NT2/D1 (cell line): ENCODE measurements at regions not wholly inside any gene's neighbourhood (a gene's known extent, or its start where the extent isn't known, plus 50 kb on each side); places are given as distances from the start of the nearest gene placed in this dataset.

Experiments
- DNase-seq: peaks from one replicate; pipeline ENCODE4 v3.0.0-alpha.2; 2011; ENCODE audit warnings: low read depth, low spot score
- H3K27me3 ChIP-seq: 2 replicates; pipeline ENCODE4 v1.6.0; 2011; ENCODE audit warnings: mild to moderate bottlenecking; ENCODE audit not compliant: insufficient read length, insufficient read depth
- H3K36me3 ChIP-seq: 2 replicates; pipeline ENCODE4 v1.6.1; 2011; ENCODE audit warnings: mild to moderate bottlenecking, low read length, mixed read lengths; ENCODE audit not compliant: insufficient read depth, insufficient read length
- H3K4me1 ChIP-seq: 2 replicates; pipeline ENCODE4 v1.5.1; 2011; ENCODE audit not compliant: insufficient read depth, insufficient read length
- H3K4me3 ChIP-seq: 2 replicates; pipeline ENCODE4 v1.5.1; 2011; ENCODE audit warnings: low read depth; ENCODE audit not compliant: insufficient read length
- H3K9ac ChIP-seq: 2 replicates; pipeline ENCODE4 v1.6.0; 2011; ENCODE audit warnings: low read depth; ENCODE audit not compliant: insufficient read length
- H3K9me3 ChIP-seq: 2 replicates; pipeline ENCODE4 v1.5.1; 2011; ENCODE audit warnings: mild to moderate bottlenecking, low read length; ENCODE audit not compliant: insufficient read depth
- SUZ12 ChIP-seq: IDR thresholded peaks from 2 replicates; pipeline ENCODE4 v1.6.1; 2011; ENCODE audit not compliant: insufficient read length, insufficient read depth; ENCODE audit errors: extremely low read depth
- YY1 ChIP-seq: IDR thresholded peaks from 2 replicates; pipeline ENCODE4 v1.6.1; 2011; ENCODE audit not compliant: insufficient read length, insufficient read depth
- ZNF274 ChIP-seq: IDR thresholded peaks from 2 replicates; pipeline ENCODE4 v1.6.1; 2011; ENCODE audit warnings: mild to moderate bottlenecking, low read depth, low read length

DNA sequence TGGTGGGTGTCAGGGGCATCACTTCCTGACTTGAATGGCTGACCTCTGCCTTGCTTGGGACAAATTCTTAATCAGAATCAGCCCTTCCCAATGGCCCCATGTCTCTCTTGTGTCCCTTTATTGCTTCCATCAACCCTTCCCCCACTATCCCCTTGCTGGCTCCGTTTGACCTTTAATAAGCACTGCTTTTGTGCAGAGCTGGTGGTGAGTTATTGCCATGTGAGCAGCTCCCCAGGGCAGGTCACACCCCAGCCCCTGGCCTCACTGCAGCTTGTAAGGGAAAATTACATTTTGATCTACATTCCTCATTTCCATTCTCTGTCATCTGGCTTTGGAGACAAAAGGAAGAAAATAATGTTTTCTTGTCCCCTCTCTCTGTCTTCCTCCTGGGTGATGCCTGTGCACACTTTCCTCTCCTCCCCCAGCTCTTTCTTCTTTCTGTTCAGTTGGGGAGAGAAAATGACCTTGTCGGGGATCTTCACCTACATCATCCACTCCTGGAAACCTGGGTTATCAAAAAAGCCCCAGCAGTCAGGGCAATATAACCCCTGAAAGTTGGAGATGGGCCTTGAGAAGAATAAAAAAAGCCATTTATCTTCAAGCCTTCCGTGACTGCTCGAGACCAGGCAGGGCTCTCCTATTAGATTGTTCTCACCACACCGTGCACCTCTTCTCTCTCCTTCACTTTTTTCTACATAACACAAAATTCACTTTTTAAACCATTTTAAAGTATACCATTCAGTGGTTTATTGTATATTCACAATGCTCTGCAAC is 100.4 kb upstream of the SRRM4 start:
- no peak for TF ChIP-seq YY1
- TF ChIP-seq SUZ12: no peak
- no peak for TF ChIP-seq ZNF274
- DNase-seq: no peak
- no peaks in the 10 kb centered on the region for H3K9me3 ChIP-seq

DNA sequence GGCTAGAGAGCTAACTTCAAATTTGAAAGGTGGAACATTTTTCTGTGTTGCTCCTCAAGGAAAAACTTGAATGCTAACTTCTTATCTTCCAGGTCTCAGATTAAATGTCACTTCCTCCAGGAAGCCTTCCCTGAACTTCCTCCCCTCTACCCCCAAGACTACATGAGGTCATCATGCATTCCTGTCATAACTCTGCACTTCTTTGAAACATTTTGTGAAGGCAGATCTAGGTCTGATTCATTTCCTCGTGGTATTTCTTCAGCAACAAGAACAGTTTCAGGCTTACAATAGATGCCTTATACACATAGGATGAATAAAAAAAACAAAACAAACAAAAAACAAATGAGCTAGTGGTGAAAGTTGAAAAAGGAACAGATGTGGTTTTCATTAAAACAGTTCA is 97.1 kb upstream of the SRRM4 start:
- DNase-seq: no peak
- H3K4me3 ChIP-seq: no peak overlapping the region
- H3K9ac ChIP-seq: no peak overlapping the region
- TF ChIP-seq ZNF274 (no peak), YY1 (no peak), SUZ12 (no peak)
- no peaks in the 10 kb centered on the region for H3K36me3 ChIP-seq
- H3K27me3 ChIP-seq: no peaks in the 10 kb centered on the region
- H3K4me1 ChIP-seq: no peaks in the 10 kb centered on the region
- H3K9me3 ChIP-seq: no peaks in the 10 kb centered on the region

More for the DNA sequence above, 100.4 kb upstream of the SRRM4 start:
- Histone ChIP-seq H3K9ac (no peak overlapping the region), H3K4me1 (peaks cover 5% of the 10 kb centered on the region), H3K36me3 (no peaks in the 10 kb centered on the region), H3K4me3 (no peak overlapping the region), H3K27me3 (no peaks in the 10 kb centered on the region)

DNA sequence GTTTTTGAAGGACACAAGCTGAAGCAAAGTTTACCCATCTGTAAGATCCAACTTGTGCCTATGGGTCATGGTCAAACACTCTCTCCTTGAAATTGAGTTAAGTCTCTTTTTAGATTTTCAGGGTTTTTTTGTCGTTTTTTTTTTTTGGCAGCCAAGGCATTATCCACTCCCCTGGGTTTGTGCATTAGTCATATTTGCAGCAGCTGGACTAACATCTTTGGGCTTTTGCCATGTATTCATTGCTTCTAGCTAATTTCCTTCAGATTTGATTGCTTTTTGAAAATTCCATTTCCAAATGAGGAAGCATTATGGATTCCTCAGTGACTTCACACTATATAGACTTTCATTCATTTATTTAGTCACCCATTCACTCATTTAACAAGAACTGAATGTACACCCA is 80.3 kb upstream of the SRRM4 start:
- no peak for DNase-seq
- Histone ChIP-seq H3K36me3 (no peaks in the 10 kb centered on the region), H3K4me3 (no peak overlapping the region), H3K4me1 (no peaks in the 10 kb centered on the region), H3K9ac (no peak overlapping the region), H3K27me3 (no peaks in the 10 kb centered on the region), H3K9me3 (no peaks in the 10 kb centered on the region)
- no peak for TF ChIP-seq ZNF274
- TF ChIP-seq YY1: no peak
- no peak for TF ChIP-seq SUZ12

DNA sequence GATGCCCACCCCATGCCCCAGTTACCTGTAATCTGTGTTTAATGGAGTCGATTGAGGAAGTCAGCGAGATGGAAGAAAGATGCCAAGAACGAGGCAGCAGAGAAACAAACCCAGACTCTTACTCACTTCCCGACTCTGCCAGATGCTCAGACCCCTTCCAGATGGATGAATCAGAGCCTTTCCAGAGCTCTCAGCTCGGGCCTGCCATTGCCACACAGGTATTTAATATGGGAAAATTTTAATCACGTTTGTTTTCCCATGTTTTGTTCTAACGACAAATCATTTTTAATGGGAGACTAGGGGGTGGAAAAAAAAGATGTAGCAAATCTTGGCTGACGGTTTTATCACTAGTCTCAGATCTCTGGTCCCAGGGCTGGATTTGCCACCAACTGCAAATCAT is 72.5 kb upstream of the SRRM4 start:
- Histone ChIP-seq H3K9ac (no peak overlapping the region), H3K27me3 (peaks cover 4% of the 10 kb centered on the region), H3K9me3 (no peaks in the 10 kb centered on the region), H3K4me1 (no peaks in the 10 kb centered on the region), H3K4me3 (no peak overlapping the region), H3K36me3 (no peaks in the 10 kb centered on the region)
- no peak for DNase-seq
- TF ChIP-seq YY1 (no peak), ZNF274 (no peak), SUZ12 (no peak)

DNA sequence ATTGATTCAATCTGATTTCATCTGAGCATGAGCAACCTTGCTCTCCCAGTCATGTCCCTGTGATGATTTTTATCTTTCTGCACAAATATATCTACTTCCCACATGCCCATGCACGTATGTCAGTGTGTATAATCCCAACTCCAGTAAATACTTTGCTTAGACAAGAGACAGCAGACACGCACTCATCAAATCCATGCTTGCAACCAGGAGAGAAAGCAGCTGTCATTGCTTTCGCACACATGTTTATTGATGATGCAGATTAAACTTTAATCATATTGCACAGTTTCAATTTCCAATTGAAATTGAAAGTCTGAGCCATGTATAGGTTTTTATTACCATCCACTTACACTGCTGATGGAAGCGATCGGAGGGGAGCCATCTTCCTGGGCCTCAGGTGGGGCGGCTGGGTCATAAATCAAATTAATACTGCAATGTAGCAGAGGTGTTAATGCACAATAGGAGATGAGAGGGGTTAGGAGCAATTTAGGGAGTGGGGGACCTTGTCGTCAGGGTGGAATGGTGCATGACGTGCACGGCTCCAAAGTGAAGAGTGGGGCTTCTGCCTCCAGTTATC is 68.6 kb upstream of the SRRM4 start:
- Histone ChIP-seq H3K9ac (no peak overlapping the region), H3K36me3 (no peaks in the 10 kb centered on the region), H3K9me3 (no peaks in the 10 kb centered on the region), H3K4me3 (no peak overlapping the region), H3K27me3 (peaks cover 4% of the 10 kb centered on the region), H3K4me1 (no peaks in the 10 kb centered on the region)
- TF ChIP-seq ZNF274 (no peak), SUZ12 (no peak), YY1 (no peak)
- no peak for DNase-seq

DNA sequence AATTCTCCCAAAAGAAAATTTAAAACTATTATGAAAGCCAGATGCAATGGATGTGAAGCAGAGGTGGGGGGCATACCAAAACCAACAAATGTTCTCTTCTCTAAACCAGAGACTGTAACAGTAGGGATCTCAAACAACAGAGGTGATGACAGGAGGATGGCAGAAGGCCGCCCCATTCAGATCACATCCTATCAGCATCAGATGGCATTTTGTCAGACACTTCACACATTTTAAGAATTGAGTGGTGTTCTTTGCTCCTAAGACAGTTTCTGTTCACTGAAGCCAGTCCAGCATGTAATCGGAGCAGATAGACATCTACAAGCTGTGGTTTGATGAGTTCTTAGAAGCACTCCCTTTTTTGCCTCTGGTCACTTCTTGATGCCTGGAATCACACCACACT is 59.6 kb upstream of the SRRM4 start:
- H3K4me1 ChIP-seq: no peaks in the 10 kb centered on the region
- TF ChIP-seq YY1: no peak
- no peak for TF ChIP-seq ZNF274
- TF ChIP-seq SUZ12: no peak
- H3K9ac ChIP-seq: no peak overlapping the region
- no peaks in the 10 kb centered on the region for H3K36me3 ChIP-seq
- H3K4me3 ChIP-seq: no peak overlapping the region
- no peaks in the 10 kb centered on the region for H3K9me3 ChIP-seq
- peaks cover 40% of the 10 kb centered on the region for H3K27me3 ChIP-seq
- no peak for DNase-seq

DNA sequence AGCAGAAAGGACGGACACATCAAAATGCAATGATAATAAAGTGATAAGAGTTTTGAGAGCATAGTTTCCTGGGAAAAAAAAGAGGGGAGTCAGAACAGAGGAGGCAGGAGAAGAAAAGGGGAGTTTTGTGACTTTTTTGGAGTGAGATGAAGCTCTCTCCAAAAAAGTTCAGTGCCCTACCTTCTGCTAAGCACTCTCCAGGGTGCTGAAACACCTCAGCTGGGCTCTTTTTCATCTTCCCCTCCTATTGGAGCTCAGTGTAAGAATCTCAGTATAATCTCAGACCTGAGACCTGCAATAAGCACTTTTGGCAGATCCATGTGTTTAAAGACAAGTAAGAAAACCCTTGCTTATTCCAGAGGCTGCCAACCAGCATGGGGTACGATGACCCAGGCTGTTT is 58.9 kb upstream of the SRRM4 start:
- H3K9ac ChIP-seq: no peak overlapping the region
- H3K9me3 ChIP-seq: no peaks in the 10 kb centered on the region
- H3K27me3 ChIP-seq: peaks cover 40% of the 10 kb centered on the region
- no peaks in the 10 kb centered on the region for H3K4me1 ChIP-seq
- DNase-seq: peak; percentile 32
- H3K4me3 ChIP-seq: no peak overlapping the region
- H3K36me3 ChIP-seq: no peaks in the 10 kb centered on the region
- TF ChIP-seq SUZ12 (no peak), YY1 (no peak), ZNF274 (no peak)
